ENCODE measurements at regions not wholly inside any gene's neighbourhood (a gene's known extent, or its start where the extent isn't known, plus 50 kb on each side); places are given as distances from the start of the nearest gene placed in this dataset.
"Not testable (repeated sequence)": the region's sequence is repeated elsewhere in the genome, so short reads cannot be mapped to it uniquely, and the experiment has no call there.

GRCh38 chr12:107826276-107826675 is 51.8 kb downstream of the ASCL4 start:
- no peak for DNase-seq (ENCODE audit: low read depth)

GRCh38 chr12:107829271-107829670 is 54.8 kb downstream of the ASCL4 start:
- no peak for DNase-seq (ENCODE audit: low read depth)

GRCh38 chr12:107832441-107832840 is 57.9 kb downstream of the ASCL4 start:
- DNase-seq (ENCODE audit: low read depth) = no peak

GRCh38 chr12:107840186-107840585 is 65.7 kb downstream of the ASCL4 start:
- DNase-seq (ENCODE audit: low read depth) = no peak

- DNase-seq (ENCODE audit: low read depth) = no peak
Measured at GRCh38 chr12:107843351-107844311, 69.1 kb downstream of the ASCL4 start.

GRCh38 chr12:107844312-107844921 is 69.9 kb downstream of the ASCL4 start:
- no peak for DNase-seq (ENCODE audit: low read depth)

GRCh38 chr12:107845226-107845979 is 70.9 kb downstream of the ASCL4 start:
- DNase-seq (ENCODE audit: low read depth) = no peak

GRCh38 chr12:107845980-107846659 is 71.6 kb downstream of the ASCL4 start:
- DNase-seq (ENCODE audit: low read depth) = no peak

- DNase-seq (ENCODE audit: low read depth) = no peak
Measured at GRCh38 chr12:107847430-107847829, 72.9 kb downstream of the ASCL4 start.

- no peak for DNase-seq (ENCODE audit: low read depth)
Measured at GRCh38 chr12:107847830-107848229, 73.3 kb downstream of the ASCL4 start.

- DNase-seq (ENCODE audit: low read depth) = no peak
Measured at GRCh38 chr12:107853479-107853878, 79.0 kb downstream of the ASCL4 start.

- DNase-seq (ENCODE audit: low read depth) = no peak
Measured at GRCh38 chr12:107855471-107855870, 81.0 kb downstream of the ASCL4 start.

- no peak for DNase-seq (ENCODE audit: low read depth)
Measured at GRCh38 chr12:107856096-107856495, 81.6 kb downstream of the ASCL4 start.

GRCh38 chr12:107857191-107857590 is 82.7 kb downstream of the ASCL4 start:
- no peak for DNase-seq (ENCODE audit: low read depth)

GRCh38 chr12:107859367-107859766 is 84.9 kb downstream of the ASCL4 start:
- DNase-seq (ENCODE audit: low read depth) = no peak

- DNase-seq (ENCODE audit: low read depth) = no peak
Measured at GRCh38 chr12:107864235-107864634, 89.7 kb downstream of the ASCL4 start.

- not testable (repeated sequence) for DNase-seq (ENCODE audit: low read depth)
Measured at GRCh38 chr12:107864727-107865126, 90.2 kb downstream of the ASCL4 start.

GRCh38 chr12:107873223-107873622 is 98.7 kb downstream of the ASCL4 start:
- no peak for DNase-seq (ENCODE audit: low read depth)

- no peak for DNase-seq (ENCODE audit: low read depth)
Measured at GRCh38 chr12:107875786-107876185, 101.3 kb downstream of the ASCL4 start.

- DNase-seq (ENCODE audit: low read depth) = no peak
Measured at GRCh38 chr12:107884769-107885694, 110.5 kb downstream of the ASCL4 start.

GRCh38 chr12:107888789-107889188 is 114.3 kb downstream of the ASCL4 start:
- no peak for DNase-seq (ENCODE audit: low read depth)
